HUES6 (cell line): ENCODE measurements at regions not wholly inside any gene's neighbourhood (a gene's known extent, or its start where the extent isn't known, plus 50 kb on each side); places are given as distances from the start of the nearest gene placed in this dataset.

Source experiments
- H3K27ac ChIP-seq: 2 replicates; pipeline ENCODE4 v1.7.0; 2013; ENCODE audit warnings: low read depth, mild to moderate bottlenecking, low read length, inconsistent platforms
- H3K27me3 ChIP-seq: 2 replicates; pipeline ENCODE4 v1.6.1; 2013; ENCODE audit warnings: low read length; ENCODE audit not compliant: control insufficient read depth, insufficient read depth
- H3K36me3 ChIP-seq: 2 replicates; pipeline ENCODE4 v1.6.1; 2013; ENCODE audit warnings: low read length; ENCODE audit not compliant: control insufficient read depth, insufficient read depth
- H3K4me1 ChIP-seq: 2 replicates; pipeline ENCODE4 v1.6.1; 2013; ENCODE audit warnings: low read length; ENCODE audit not compliant: control insufficient read depth, insufficient read depth
- H3K4me3 ChIP-seq: 2 replicates; pipeline ENCODE4 v1.5.1; 2013; ENCODE audit warnings: low read depth, low read length
- H3K9ac ChIP-seq: one replicate; pipeline ENCODE4 v1.6.1; 2013; ENCODE audit warnings: mild to moderate bottlenecking, low read length
- H3K9me3 ChIP-seq: 2 replicates; pipeline ENCODE4 v1.6.1; 2013; ENCODE audit warnings: low read depth, low read length; ENCODE audit not compliant: control insufficient read depth, insufficient read depth

GRCh38 chr16:5738586-5738985, 641.0 kb upstream of the EEF2KMT start:
- H3K4me3 ChIP-seq: no peak overlapping the region
- peaks cover 7% of the 10 kb centered on the region for H3K9me3 ChIP-seq
- no peaks in the 10 kb centered on the region for H3K4me1 ChIP-seq
- no peak overlapping the region for H3K27ac ChIP-seq
- H3K36me3 ChIP-seq: no peaks in the 10 kb centered on the region
- H3K27me3 ChIP-seq: no peaks in the 10 kb centered on the region
- no peak overlapping the region for H3K9ac ChIP-seq

GRCh38 chr16:5736209-5736930, 638.8 kb upstream of the EEF2KMT start:
- Histone ChIP-seq H3K4me3 (no peak overlapping the region), H3K27ac (no peak overlapping the region), H3K36me3 (no peaks in the 10 kb centered on the region), H3K9ac (no peak overlapping the region), H3K27me3 (no peaks in the 10 kb centered on the region), H3K4me1 (no peaks in the 10 kb centered on the region), H3K9me3 (peaks cover 7% of the 10 kb centered on the region)

- Histone ChIP-seq H3K27ac (no peak overlapping the region), H3K9ac (no peak overlapping the region), H3K4me1 (no peaks in the 10 kb centered on the region), H3K36me3 (no peaks in the 10 kb centered on the region), H3K27me3 (no peaks in the 10 kb centered on the region), H3K4me3 (no peak overlapping the region), H3K9me3 (peaks cover 7% of the 10 kb centered on the region)
Observed at GRCh38 chr16:5735444-5735843, 637.8 kb upstream of the EEF2KMT start.

- H3K36me3 ChIP-seq: no peaks in the 10 kb centered on the region
- no peaks in the 10 kb centered on the region for H3K4me1 ChIP-seq
- H3K9me3 ChIP-seq: no peaks in the 10 kb centered on the region; the same call in 1 of the 2 replicates
- H3K27me3 ChIP-seq: no peaks in the 10 kb centered on the region
- no peak overlapping the region for H3K4me3 ChIP-seq
- no peak overlapping the region for H3K27ac ChIP-seq
- H3K9ac ChIP-seq: no peak overlapping the region
Observed at GRCh38 chr16:5730783-5731182, 633.2 kb upstream of the EEF2KMT start.

- no peaks in the 10 kb centered on the region for H3K27me3 ChIP-seq
- H3K9ac ChIP-seq: no peak overlapping the region
- no peaks in the 10 kb centered on the region for H3K36me3 ChIP-seq
- no peak overlapping the region for H3K27ac ChIP-seq
- H3K9me3 ChIP-seq: no peaks in the 10 kb centered on the region
- H3K4me1 ChIP-seq: no peaks in the 10 kb centered on the region
- H3K4me3 ChIP-seq: no peak overlapping the region
Observed at GRCh38 chr16:5722116-5722619, 624.6 kb upstream of the EEF2KMT start.

- Histone ChIP-seq H3K27me3 (no peaks in the 10 kb centered on the region), H3K4me3 (no peak overlapping the region), H3K4me1 (no peaks in the 10 kb centered on the region), H3K9me3 (0 out of 2 replicates have a peak, but pooled peaks cover 2% of the 10 kb centered on the region), H3K9ac (no peak overlapping the region), H3K36me3 (no peaks in the 10 kb centered on the region), H3K27ac (no peak overlapping the region)
Observed at GRCh38 chr16:5715155-5715554, 617.6 kb upstream of the EEF2KMT start.

GRCh38 chr16:5709889-5710288, 612.3 kb upstream of the EEF2KMT start:
- H3K9ac ChIP-seq: no peak overlapping the region
- no peaks in the 10 kb centered on the region for H3K36me3 ChIP-seq
- no peaks in the 10 kb centered on the region for H3K27me3 ChIP-seq
- H3K4me1 ChIP-seq: no peaks in the 10 kb centered on the region
- H3K9me3 ChIP-seq: 0 out of 2 replicates have a peak, but pooled peaks cover 2% of the 10 kb centered on the region
- no peak overlapping the region for H3K27ac ChIP-seq
- H3K4me3 ChIP-seq: no peak overlapping the region

GRCh38 chr16:5706211-5706610, 608.6 kb upstream of the EEF2KMT start:
- H3K4me1 ChIP-seq: no peaks in the 10 kb centered on the region
- peaks cover 12% of the 10 kb centered on the region; the same call in 1 of the 2 replicates for H3K9me3 ChIP-seq
- no peaks in the 10 kb centered on the region for H3K27me3 ChIP-seq
- H3K4me3 ChIP-seq: no peak overlapping the region
- H3K36me3 ChIP-seq: no peaks in the 10 kb centered on the region
- H3K9ac ChIP-seq: no peak overlapping the region
- no peak overlapping the region for H3K27ac ChIP-seq

- no peaks in the 10 kb centered on the region for H3K4me1 ChIP-seq
- H3K36me3 ChIP-seq: no peaks in the 10 kb centered on the region
- H3K9me3 ChIP-seq: peaks cover 12% of the 10 kb centered on the region; the same call in 1 of the 2 replicates
- H3K27ac ChIP-seq: no peak overlapping the region
- no peaks in the 10 kb centered on the region for H3K27me3 ChIP-seq
- H3K4me3 ChIP-seq: no peak overlapping the region
- H3K9ac ChIP-seq: no peak overlapping the region
Observed at GRCh38 chr16:5704271-5704670, 606.7 kb upstream of the EEF2KMT start.

GRCh38 chr16:5693426-5693825, 595.8 kb upstream of the EEF2KMT start:
- H3K27ac ChIP-seq: no peak overlapping the region
- no peak overlapping the region for H3K9ac ChIP-seq
- H3K27me3 ChIP-seq: no peaks in the 10 kb centered on the region
- H3K36me3 ChIP-seq: no peaks in the 10 kb centered on the region
- H3K4me1 ChIP-seq: no peaks in the 10 kb centered on the region
- no peak overlapping the region for H3K4me3 ChIP-seq
- no peaks in the 10 kb centered on the region for H3K9me3 ChIP-seq

- no peak overlapping the region for H3K4me3 ChIP-seq
- no peak overlapping the region for H3K9ac ChIP-seq
- no peaks in the 10 kb centered on the region for H3K27me3 ChIP-seq
- no peaks in the 10 kb centered on the region for H3K36me3 ChIP-seq
- no peak overlapping the region for H3K27ac ChIP-seq
- H3K9me3 ChIP-seq: no peaks in the 10 kb centered on the region
- no peaks in the 10 kb centered on the region for H3K4me1 ChIP-seq
Observed at GRCh38 chr16:5681966-5682365, 584.4 kb upstream of the EEF2KMT start.
